Neutrophil (primary cell): ENCODE measurements at regions not wholly inside any gene's neighbourhood (a gene's known extent, or its start where the extent isn't known, plus 50 kb on each side); places are given as distances from the start of the nearest gene placed in this dataset.

Experiments used
- H3K27ac ChIP-seq: fragments of 200-600 bp; sonication (generic); 2 replicates; pipeline ENCODE4 v1.5.1; 2016; ENCODE audit warnings: mild to moderate bottlenecking, moderate library complexity
- H3K27me3 ChIP-seq: fragments of 200-600 bp; sonication (generic); 2 replicates; pipeline ENCODE4 v1.6.0; 2016; ENCODE audit warnings: mild to moderate bottlenecking
- H3K36me3 ChIP-seq: fragments of 200-600 bp; sonication (generic); 2 replicates; pipeline ENCODE4 v1.5.1; 2017
- H3K4me1 ChIP-seq, 2 experiments: fragments of 200-600 bp in 1 of 2; sonication (generic) in 1 of 2; 1 replicate in 1 of 2; 2 replicates in 1 of 2; pipeline versions ENCODE4 v1.5.1 to v1.6.1; 2013 to 2016; ENCODE audit warnings: low read depth in 1 of 2, low read length in 1 of 2, mild to moderate bottlenecking in 1 of 2, moderate library complexity in 1 of 2; ENCODE audit not compliant: control insufficient read depth in 1 of 2, insufficient read depth in 1 of 2
- H3K4me3 ChIP-seq, 2 experiments: fragments of 200-600 bp in 1 of 2; sonication (generic) in 1 of 2; 1 replicate in 1 of 2; 2 replicates in 1 of 2; pipeline ENCODE4 v1.5.1; 2013 to 2016; ENCODE audit warnings: low read depth in 1 of 2, low read length in 1 of 2, mild to moderate bottlenecking in 1 of 2, moderate library complexity in 1 of 2
- H3K9me3 ChIP-seq: fragments of 200-600 bp; sonication (generic); 2 replicates; pipeline ENCODE4 v1.5.1; 2016
- CTCF ChIP-seq: fragments of 200-600 bp; sonication (generic); IDR thresholded peaks from 2 replicates; pipeline ENCODE4 v1.5.1; 2016; ENCODE audit warnings: antibody characterized with exemption

DNA sequence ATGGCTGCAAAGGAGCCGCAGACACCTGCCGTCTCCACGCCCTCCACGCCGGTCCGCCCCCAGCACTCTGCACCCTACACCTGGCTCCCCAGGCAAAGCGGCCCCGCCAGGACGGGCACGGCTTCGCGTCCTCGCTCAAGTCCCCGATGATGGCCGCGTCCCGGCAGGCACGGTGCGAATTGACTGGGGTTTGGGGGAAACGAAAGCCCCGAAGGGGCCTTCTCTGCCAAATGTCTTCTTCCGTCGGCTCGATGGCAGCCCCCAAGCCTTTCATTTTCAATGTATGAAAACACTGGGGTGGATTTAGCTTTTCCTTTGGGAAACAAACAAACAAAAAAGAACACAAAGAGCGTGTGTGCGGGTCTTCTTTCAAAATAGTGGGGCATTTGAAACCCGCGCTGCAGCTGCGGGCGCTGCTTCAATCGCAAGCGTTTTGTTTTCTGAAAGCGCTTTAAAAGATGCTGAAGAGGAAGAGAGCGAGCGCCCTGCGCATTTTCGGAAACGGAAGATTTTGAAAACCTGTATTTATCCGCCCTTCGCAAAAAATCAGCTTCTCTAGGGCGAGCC lies 160.0 kb downstream of the RMI1 start:
- no peaks in the 10 kb centered on the region for H3K36me3 ChIP-seq
- H3K4me3 ChIP-seq, result peak overlapping the region; percentile 41 to 50
- no peak overlapping the region for H3K27ac ChIP-seq
- TF ChIP-seq CTCF, result no peak
- peaks cover 78% of the 10 kb centered on the region for H3K27me3 ChIP-seq
- peaks cover 6 to 9% of the 10 kb centered on the region in 2 experiments for H3K4me1 ChIP-seq
- H3K9me3 ChIP-seq, result no peaks in the 10 kb centered on the region

GRCh38 chr9:84141741-84142370 lies 161.3 kb downstream of the RMI1 start:
- H3K4me3 ChIP-seq, result no peak overlapping the region
- no peak for TF ChIP-seq CTCF
- H3K27me3 ChIP-seq, result peaks cover 67% of the 10 kb centered on the region
- H3K36me3 ChIP-seq, result no peaks in the 10 kb centered on the region
- H3K9me3 ChIP-seq, result no peaks in the 10 kb centered on the region
- H3K4me1 ChIP-seq, result peaks cover 6 to 9% of the 10 kb centered on the region in 2 experiments
- H3K27ac ChIP-seq, result no peak overlapping the region

GRCh38 chr9:84145031-84145430 lies 164.4 kb downstream of the RMI1 start:
- no peaks in the 10 kb centered on the region for H3K36me3 ChIP-seq
- H3K27me3 ChIP-seq, result peaks cover 35% of the 10 kb centered on the region
- no peak overlapping the region for H3K4me3 ChIP-seq
- peaks cover 6 to 9% of the 10 kb centered on the region in 2 experiments for H3K4me1 ChIP-seq
- no peaks in the 10 kb centered on the region for H3K9me3 ChIP-seq
- no peak overlapping the region for H3K27ac ChIP-seq
- no peak for TF ChIP-seq CTCF

GRCh38 chr9:84145780-84146179 lies 165.2 kb downstream of the RMI1 start:
- Histone ChIP-seq H3K9me3 (no peaks in the 10 kb centered on the region), H3K27ac (no peak overlapping the region)
- TF ChIP-seq CTCF, result no peak

GRCh38 chr9:84146893-84147710 lies 166.5 kb downstream of the RMI1 start:
- no peak for TF ChIP-seq CTCF
- peaks cover 15% of the 10 kb centered on the region for H3K27me3 ChIP-seq
- H3K4me3 ChIP-seq, result no peak overlapping the region
- H3K9me3 ChIP-seq, result no peaks in the 10 kb centered on the region
- H3K36me3 ChIP-seq, result no peaks in the 10 kb centered on the region
- peaks cover 9 to 10% of the 10 kb centered on the region in 2 experiments for H3K4me1 ChIP-seq
- H3K27ac ChIP-seq, result no peak overlapping the region

More at GRCh38 chr9:84145780-84146179, 165.2 kb downstream of the RMI1 start:
- Histone ChIP-seq H3K4me1 (peaks cover 2 to 4% of the 10 kb centered on the region in 2 experiments), H3K36me3 (no peaks in the 10 kb centered on the region), H3K4me3 (no peak overlapping the region), H3K27me3 (peaks cover 28% of the 10 kb centered on the region)
